DND-41 (cell line): ENCODE measurements at regions not wholly inside any gene's neighbourhood (a gene's known extent, or its start where the extent isn't known, plus 50 kb on each side); places are given as distances from the start of the nearest gene placed in this dataset.

Source experiments
- EZH2 ChIP-seq: IDR thresholded peaks from 3 replicates; pipeline ENCODE4 v1.6.1; 2012; ENCODE audit warnings: borderline replicate concordance, low read depth, mild to moderate bottlenecking, moderate library complexity, low read length, inconsistent platforms; ENCODE audit not compliant: severe bottlenecking
- TF ChIP-seq, protein P1 (sequence below): IDR thresholded peaks from 2 replicates; pipeline ENCODE4 v1.5.1; 2012; ENCODE audit warnings: borderline replicate concordance, low read length, moderate library complexity, mild to moderate bottlenecking; ENCODE audit not compliant: poor library complexity, severe bottlenecking; ENCODE audit errors: extremely low read depth

DNA sequence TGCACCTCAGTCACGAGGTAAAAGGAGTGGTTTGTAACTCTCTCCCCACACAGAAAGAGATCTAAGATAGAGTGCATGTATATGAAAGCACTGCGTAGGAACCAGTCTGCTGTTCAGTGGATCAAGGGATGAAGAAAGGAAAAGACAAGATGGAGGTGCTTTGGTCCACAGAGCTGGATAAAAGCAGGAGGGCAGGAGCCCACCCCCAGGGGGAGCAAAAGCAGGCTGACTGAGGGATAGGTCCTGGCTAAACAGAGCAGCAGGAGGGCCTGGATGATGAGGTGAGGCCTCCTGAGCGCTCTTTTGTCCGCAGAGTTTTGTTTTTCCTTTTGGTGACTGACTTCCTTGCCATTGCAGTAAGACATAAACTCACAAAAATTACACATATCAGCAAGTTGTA, 293.5 kb upstream of the C9orf72 start:
- TF ChIP-seq, protein P1, sequence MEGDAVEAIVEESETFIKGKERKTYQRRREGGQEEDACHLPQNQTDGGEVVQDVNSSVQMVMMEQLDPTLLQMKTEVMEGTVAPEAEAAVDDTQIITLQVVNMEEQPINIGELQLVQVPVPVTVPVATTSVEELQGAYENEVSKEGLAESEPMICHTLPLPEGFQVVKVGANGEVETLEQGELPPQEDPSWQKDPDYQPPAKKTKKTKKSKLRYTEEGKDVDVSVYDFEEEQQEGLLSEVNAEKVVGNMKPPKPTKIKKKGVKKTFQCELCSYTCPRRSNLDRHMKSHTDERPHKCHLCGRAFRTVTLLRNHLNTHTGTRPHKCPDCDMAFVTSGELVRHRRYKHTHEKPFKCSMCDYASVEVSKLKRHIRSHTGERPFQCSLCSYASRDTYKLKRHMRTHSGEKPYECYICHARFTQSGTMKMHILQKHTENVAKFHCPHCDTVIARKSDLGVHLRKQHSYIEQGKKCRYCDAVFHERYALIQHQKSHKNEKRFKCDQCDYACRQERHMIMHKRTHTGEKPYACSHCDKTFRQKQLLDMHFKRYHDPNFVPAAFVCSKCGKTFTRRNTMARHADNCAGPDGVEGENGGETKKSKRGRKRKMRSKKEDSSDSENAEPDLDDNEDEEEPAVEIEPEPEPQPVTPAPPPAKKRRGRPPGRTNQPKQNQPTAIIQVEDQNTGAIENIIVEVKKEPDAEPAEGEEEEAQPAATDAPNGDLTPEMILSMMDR = no peak
- TF ChIP-seq EZH2 = no peak
